Right ventricle myocardium inferior (tissue), 1 donor: ENCODE measurements at regions not wholly inside any gene's neighbourhood (a gene's known extent, or its start where the extent isn't known, plus 50 kb on each side); places are given as distances from the start of the nearest gene placed in this dataset.

Experiments used
- ATAC-seq: fragments of 200-7000 bp; cut with Tn5 transposase; one replicate; pipeline ENCODE4 v1.9.1; 2020; ENCODE audit warnings: mild to moderate bottlenecking, moderate library complexity
- DNase-seq: peaks from one replicate; pipeline ENCODE4 v3.0.0; 2021; ENCODE audit errors: missing footprints
- intact Hi-C: fragments of 100-400 bp; cut with DNase I; formaldehyde crosslinking; loops from one replicate; pipeline ENCODE4 v1.11.0; 2022
- donor health status: DM: no; HTN: yes; CAD: no; lungs with severe emphysema.

DNA sequence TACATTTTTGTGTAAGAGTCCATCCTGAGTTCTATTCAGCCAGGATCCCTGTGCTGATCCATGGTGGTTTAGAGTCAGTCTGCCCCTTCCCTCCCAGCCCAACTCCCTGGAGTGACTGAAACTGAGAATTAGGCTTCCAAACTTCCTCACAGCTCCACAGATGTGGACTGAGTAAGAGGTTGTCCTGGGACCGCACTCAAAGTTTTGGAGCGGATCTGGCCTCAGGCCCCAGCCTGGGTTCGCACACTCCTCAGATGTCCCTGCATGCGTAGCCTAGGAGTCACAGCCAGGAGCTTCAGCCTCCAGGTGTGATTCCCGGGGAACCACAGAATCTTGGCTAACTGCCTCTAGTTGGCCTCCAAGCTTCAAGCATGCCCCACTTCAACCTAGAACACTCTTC lies 218.1 kb downstream of the C7orf25 start:
- intact Hi-C loops, result loop anchor here (10.0 kb wide), 1 partner anchor 719 kb away; no protein-coding TSS in a partner anchor
- no peak for DNase-seq

DNA sequence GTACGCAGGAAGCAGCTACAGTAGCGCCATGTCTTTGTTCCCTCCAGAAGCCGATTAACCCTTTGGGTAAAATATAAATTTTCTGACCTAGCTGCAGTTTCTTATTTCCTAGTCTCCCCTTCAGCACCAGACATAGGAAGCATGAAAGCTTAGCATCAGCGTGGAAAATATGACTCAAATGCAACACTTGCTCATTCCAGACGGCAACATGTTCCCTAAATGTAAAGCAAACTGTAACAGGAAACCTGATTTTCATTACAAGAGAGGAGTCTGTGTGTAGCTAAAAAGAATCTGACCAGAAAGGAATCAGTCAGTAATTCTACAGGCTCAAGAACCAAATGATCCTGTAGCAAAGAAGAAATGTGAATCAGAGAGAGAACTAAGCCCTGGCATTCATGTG lies 219.2 kb downstream of the C7orf25 start:
- ATAC-seq, result no peak

More for the DNA sequence above, 218.1 kb downstream of the C7orf25 start:
- ATAC-seq, result peak; percentile 35

DNA sequence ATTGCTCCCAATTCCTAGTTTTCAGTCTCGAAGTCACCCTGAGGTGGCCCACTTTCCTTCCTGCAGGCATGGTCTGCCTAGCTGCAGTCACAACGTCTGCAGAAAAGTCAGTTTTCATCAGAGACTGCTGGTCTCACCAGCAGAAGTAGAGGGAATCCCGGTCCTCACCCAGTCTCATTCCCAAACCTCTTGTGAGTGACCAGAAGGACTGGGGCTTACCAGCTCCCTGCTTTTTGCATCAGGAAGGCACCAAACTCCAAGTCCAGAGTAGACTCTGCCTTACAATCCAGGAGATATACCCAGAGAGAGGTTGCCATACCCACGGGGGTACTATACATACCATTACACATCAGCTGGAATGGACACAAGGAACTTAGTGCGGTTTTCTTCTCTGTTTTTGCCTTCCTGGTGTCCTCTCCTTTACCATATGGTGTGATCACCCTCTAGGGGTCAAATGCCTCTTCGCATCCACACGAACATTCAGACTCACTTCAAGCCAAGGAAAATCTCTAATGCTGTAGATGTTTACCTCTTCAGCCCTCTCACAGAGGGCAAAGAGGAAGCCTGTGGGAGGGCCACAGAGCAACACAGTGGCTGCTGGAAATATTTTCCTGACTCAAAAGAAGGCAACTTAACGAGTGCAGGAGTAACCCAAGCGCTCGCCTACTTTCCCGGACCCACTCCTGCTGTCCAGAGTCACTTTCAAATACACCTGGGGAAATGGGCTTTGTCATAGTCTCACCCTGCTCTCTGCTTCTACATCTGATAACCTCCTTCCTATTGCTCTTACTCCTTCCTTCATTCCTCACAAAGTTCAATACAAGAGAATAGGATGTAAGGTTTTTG lies 220.9 kb downstream of the C7orf25 start:
- ATAC-seq (peak; percentile 45), DNase-seq (no peak)
- intact Hi-C loops, result loop anchor here (10.0 kb wide), 1 partner anchor 716 kb away; no protein-coding TSS in a partner anchor

More for the DNA sequence above, 219.2 kb downstream of the C7orf25 start:
- intact Hi-C loops, result loop anchor here (10.0 kb wide), 1 partner anchor 718 kb away; no protein-coding TSS in a partner anchor
- DNase-seq, result no peak

DNA sequence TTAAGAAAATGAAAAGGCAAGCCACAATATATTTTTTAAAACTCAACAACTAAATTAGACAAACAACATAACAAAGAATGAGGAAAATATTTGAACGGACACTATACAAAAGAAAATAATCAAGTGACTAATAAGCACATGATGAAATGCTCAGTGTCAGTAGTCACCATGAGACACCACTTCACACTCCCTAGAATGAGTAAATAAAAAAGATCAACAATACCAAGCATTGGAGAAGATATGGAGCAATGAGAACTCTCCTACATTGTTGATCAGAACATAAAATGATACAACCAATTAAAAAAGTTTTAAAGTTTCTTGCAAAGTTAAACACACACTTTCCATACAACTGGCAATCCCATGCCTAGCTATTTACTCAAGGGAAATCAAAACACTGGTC lies 222.2 kb downstream of the C7orf25 start:
- DNase-seq (no peak), ATAC-seq (no peak)
- intact Hi-C loops, result loop anchor here (10.0 kb wide), 1 partner anchor 715 kb away; no protein-coding TSS in a partner anchor

DNA sequence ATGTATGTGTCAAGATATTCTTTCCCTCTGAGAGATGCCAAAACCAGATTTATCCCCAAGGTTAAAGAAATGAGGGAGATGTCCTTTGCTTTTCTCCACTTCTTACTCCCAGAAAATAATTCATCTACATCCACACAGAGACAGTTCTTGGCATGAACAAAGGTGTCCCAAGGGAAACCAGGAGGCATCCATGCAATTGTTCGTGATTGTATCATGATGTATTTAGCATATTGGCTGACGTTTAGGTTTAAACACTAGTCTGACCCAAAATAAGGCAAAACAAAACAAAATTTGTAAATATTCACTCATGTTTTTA lies 223.9 kb downstream of the C7orf25 start:
- intact Hi-C loops, result no loop called here
- no peak for DNase-seq
- ATAC-seq, result no peak

DNA sequence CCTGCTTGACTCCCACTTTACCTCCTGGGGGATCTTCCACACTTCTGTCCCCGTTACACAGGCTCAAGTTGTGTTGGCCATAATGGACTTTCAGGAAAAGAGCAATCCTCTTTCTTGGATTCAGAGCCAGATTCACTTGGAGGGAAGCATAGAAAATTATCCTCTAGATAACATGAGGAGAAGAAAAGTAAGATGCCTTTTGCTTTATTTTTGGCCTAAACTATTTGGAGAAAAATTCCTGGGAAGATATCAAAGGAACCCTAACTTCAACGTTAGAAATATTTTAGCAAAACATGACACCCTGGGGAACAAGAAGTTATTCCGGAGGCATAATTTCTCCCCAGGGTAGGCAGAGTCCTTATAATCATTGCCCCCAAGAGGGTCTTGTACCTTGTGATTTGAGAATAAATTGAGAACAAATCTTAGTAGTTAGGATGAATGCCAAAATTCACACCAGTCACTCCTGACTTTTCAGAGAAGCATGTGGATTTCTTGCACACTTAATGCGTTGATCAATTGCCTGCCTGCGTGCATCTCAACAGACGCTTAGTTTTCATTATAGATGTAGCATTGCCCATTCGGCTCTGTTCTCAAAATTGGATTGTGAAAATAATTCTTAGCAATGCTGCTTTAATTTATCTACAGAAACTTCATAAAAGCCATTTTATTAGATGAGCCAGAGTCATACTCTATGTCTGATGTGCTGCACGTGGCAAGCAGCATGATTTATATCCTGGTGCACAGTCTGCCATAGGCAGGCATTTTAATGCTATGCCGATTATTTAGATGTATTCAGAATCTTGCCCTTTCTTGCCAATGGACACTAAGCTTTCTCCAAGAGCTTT lies 224.4 kb downstream of the C7orf25 start:
- ATAC-seq (no peak), DNase-seq (no peak)
- intact Hi-C loops, result no loop called here

DNA sequence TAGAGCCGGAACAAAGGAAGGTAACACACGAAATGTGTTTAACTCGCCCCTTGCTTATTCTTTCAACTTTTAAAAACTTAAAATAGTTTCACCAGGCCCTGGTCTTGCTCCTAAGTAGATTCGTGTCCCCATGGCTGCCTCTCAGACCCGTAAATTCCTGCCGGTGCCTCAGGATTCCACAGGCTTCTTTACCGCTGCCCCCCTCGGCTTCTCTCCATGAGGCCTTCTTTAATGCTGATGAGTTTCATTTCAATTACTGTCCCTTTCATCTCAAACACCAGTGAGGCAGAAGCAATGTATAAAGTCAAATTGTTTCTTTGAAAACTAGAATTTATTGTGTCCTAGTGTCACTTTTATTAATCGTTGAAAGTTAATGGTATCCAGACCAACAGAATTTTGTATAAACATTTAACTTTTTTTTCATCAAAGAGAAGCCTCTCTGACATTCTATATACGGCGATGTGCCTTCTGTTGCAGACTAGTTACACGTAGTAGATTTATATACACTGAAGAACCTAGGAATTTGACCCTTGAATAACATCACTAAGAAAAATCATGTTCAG lies 225.2 kb downstream of the C7orf25 start:
- intact Hi-C loops, result no loop called here

DNA sequence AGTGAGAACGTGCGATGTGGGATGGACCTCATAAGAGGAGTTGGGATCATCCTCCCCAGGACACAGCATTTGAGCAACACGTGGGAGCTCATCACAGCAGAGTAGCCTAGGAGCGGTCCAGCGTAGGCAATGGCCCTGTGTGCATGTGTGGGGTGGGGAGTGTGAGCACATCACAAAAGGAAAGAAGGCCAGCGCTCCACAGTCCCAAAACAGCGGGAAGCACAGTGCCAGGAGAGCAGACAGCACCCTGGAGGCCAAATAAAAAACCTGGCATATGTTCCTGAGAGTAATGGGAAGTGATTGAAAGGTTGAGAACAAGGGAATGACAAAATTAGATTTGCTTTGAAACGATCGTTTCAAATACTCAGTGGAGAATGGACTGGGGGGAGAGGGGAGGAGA lies 226.0 kb downstream of the C7orf25 start:
- ATAC-seq (no peak), DNase-seq (no peak)
- intact Hi-C loops, result no loop called here

More for the DNA sequence above, 225.2 kb downstream of the C7orf25 start:
- DNase-seq (no peak), ATAC-seq (no peak)

DNA sequence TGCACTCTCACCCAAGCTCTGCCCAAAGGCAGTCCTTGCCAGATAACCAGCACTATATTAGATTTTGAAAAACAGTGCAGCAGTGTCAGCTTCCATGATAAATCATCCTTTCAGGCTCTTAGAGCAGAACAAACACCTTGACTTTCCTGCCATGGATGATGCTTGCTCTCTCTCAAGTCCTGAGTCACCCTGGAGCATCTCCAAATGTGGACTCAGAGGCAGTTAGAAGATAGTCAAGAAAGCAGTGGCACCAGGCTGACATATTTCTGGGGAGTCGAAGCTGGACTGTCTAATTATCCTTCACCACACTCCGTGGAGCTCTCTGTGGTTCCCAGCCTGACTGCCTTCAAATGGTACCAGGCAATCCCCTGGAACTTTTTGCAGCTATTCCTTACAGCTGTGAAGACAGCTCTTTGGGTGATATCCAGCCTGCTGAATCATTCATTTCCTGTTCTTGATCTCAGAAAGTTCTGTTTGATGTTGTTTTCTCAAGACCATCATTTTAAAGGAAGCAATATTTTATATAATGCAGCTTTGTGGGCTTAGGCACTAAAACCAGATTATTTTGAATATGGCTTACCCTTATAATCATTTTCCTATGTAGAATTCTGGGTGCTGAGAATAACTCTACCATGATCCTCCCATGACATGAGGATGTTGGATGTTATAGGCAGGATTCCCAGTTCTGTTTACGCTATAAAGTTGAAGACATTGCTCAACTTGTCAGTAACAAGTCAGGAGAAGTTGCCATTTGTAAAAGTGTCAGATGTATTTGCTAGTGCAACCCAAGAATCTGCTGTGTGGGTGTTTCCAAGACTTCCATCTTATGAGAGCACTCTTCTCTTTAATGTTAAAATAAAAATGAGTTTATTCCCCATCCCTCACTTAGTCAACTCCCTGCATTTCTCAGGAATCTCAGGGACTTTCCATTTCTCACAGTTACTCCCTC lies 233.8 kb downstream of the C7orf25 start:
- DNase-seq, result no peak
- intact Hi-C loops, result no loop called here
- peak; percentile 76 for ATAC-seq

DNA sequence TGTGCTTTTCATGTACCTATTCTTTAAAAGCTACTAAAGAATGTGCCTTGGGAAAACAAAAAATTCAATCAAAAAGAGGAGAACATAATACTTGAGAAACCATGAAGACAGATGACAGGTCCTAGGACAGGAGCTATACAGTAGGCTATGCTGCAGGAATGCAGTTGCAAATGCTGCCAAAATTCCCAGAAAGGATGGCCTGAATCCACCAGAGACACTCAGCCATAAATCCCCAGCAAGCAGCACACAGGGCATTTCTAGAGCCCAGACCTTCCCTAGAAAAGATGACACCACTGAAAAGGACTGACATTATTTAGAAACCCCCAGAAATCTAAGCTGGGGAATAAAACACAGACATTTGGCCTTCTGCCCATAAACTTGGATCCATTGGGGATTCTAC lies 237.3 kb downstream of the C7orf25 start:
- ATAC-seq (no peak), DNase-seq (no peak)
- intact Hi-C loops, result no loop called here

DNA sequence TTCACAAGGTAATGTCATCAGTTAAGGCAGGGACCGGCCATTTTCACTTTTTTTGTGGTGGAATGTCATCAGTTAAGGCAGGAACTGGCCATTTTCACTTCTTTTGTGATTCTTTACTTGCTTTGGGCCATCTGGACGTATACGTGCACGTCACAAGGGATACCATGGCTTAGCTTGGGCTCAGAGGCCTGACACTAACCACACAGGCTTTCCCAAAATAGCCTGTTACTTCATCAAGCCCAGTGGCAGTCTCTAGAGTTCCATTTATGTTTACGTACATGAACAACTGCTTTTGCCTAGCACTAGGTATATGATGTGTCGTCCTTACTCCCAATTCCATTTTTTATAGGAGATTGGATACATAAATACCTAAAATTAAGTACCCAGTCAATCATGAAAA lies 237.9 kb downstream of the C7orf25 start:
- DNase-seq (no peak), ATAC-seq (no peak)
- intact Hi-C loops, result no loop called here

DNA sequence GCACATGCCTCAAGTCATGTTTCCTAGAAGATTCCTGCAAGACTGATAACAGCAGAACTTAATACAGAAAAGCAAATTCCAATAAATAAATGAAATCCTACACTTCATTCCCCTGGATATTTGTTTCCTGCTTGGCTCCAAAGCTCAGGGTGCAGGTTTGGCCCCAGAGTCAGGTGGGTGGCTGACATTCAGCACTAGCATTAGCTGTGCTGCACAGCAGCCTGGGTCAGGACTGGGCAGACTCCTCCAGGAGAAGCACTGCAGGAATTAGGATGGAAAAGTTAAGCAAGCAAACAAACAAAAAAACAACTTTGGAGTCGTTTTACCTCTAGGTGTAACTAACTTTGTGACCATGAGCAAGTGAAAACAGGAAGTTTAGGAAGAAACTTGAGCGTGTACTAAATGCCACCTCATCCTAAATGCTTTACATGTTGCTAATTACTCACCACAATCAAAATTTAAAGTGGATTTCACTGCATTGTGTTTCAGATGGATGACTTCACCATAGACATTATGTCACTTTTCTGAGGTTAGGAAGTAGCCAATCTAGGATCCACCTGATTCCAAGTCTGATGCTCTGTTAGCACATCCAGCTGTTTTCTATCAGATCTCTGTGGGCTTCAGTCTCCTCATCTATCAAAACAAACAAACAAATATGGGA lies 239.4 kb downstream of the C7orf25 start:
- DNase-seq (no peak), ATAC-seq (no peak)
- intact Hi-C loops, result no loop called here

DNA sequence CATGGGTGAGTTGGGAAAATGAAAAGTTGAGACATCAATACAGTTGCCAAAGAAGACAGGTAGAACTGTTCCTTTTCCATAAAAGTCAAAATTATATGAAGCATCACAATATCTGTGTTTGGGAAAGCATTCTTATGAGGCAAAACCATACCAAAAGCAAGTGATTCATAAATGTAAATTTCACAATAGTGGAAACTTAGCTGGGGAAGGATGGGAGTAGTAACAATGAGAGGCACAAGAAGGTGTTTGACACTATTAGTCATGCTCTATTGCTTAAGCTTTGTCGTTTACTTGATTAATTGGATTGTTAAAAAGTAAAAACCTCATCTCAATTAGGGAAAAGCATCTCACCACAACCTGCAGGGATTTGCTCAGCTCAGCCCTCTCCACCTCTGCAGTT lies 240.2 kb downstream of the C7orf25 start:
- intact Hi-C loops, result no loop called here
- no peak for DNase-seq
- ATAC-seq, result no peak

DNA sequence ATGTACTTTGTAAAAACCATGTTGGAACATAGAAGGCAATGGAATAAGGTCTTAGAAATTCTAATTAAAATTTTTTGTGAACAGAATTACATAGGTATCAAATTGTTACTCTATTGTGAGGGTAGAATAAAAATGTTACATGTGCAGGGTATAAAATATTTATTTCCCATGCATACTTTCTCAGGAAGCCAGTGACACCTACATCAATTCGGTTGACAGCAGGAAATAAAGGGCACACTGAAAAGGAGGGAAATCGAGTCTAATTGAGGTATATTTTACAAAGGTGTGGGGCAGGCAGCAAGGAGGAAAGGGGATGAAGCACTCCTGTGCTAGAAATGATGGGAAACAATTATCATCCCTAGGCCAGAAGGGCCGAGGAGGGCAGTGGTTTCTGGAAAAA lies 244.9 kb downstream of the C7orf25 start:
- ATAC-seq (no peak), DNase-seq (no peak)
- intact Hi-C loops, result no loop called here

DNA sequence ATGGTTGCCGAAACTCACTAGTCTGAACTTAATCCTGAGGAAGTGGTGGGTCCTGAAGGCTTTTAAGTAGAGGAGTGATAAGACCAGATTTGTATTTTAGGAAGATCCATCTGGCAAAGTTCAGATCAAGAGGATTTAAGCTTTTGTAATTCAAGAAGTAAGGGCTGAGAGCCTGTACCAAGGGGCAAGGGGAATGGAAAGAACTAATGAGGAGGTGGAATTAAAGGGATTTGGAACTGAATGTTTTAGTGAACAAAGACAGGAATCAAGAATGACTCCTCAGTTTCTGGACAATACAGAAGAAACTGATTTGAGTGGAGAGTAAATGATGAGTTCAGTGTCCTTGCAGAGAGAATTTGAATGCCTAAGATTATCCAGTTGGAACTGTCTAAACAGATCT lies 249.0 kb downstream of the C7orf25 start:
- intact Hi-C loops, result no loop called here
- no peak for ATAC-seq
- no peak for DNase-seq

DNA sequence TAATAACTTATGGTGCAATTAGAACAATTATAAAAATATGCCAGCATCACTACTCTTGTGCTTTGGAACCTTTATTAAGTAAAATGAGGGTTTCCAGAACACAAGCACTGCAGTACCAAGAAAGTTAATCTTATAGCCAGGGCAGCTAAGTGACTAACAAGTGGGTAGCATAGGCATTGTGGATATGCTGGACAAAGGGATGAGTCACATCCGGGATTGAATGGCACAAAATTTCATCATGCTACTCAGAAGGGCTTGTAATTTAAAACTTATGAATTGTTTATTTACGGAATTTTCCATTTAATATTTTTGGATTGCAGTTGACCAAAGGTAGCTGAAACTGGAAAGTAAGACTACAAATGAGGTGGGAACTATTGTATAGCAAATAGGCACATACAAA lies 250.6 kb downstream of the C7orf25 start:
- ATAC-seq (no peak), DNase-seq (no peak)
- intact Hi-C loops, result no loop called here

DNA sequence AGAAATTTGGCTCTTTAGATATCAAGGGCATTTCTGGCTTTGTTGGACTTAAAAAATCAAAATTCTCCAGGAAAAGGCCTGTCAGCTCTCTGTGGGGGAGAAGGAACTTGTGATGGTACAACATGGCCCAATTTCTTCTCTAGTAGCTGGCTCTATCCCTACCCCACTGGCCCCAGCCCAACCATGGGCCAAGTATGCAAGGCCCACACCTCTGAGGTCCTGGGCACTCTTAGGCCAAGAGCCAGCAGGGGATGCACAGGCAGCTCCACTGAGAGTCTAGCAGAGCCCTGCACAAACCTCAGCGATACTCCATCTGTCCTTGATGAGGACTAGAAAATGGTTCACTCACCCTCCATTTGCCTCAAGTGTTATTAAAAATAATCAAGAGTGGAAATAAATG lies 261.2 kb downstream of the C7orf25 start:
- intact Hi-C loops, result no loop called here
- DNase-seq (no peak), ATAC-seq (no peak)

DNA sequence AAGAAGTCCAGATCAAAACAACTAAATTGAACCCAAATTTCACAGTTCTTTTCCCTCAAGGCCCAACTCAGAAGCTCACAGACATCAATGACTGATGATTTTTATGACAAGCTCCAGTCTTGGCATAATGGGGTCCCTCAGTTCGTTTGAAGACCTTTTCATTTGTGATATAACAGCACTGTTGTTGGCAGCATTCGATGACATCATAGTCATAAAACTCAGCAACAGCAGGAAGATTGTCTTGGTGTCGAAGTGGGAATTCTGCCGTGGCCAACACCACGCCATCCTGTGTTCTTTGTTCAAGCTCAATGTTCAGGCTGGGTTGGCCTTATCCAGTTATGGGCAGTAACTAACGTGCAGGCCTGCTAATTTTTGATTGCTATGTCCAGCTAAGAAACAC lies 261.7 kb downstream of the C7orf25 start:
- ATAC-seq (no peak), DNase-seq (no peak)
- intact Hi-C loops, result no loop called here
